NT2/D1 (cell line): ENCODE measurements at regions not wholly inside any gene's neighbourhood (a gene's known extent, or its start where the extent isn't known, plus 50 kb on each side); places are given as distances from the start of the nearest gene placed in this dataset.

Source experiments
- SUZ12 ChIP-seq: IDR thresholded peaks from 2 replicates; pipeline ENCODE4 v1.6.1; 2011; ENCODE audit not compliant: insufficient read length, insufficient read depth; ENCODE audit errors: extremely low read depth
- YY1 ChIP-seq: IDR thresholded peaks from 2 replicates; pipeline ENCODE4 v1.6.1; 2011; ENCODE audit not compliant: insufficient read length, insufficient read depth
- ZNF274 ChIP-seq: IDR thresholded peaks from 2 replicates; pipeline ENCODE4 v1.6.1; 2011; ENCODE audit warnings: mild to moderate bottlenecking, low read depth, low read length

DNA sequence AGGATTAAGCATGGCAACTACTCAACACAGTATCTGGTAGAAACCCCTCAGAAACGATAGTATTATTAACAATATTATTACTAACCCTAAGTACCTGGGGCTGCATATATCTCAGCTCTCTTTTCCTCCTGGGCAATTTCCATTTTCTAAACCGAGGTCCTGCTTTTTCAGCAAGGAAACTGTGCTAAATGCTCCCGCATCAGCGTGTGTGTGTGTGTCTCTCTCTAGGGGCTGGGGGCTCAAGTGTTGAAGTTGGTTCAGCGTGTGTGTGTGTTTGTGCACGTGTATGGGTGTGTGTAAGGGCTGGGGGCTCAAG, 169.3 kb upstream of the MAF start:
- TF ChIP-seq SUZ12 = no peak
- TF ChIP-seq YY1 = no peak
- TF ChIP-seq ZNF274 = no peak
